Right lobe of liver (tissue), 6 donors: ENCODE measurements at regions not wholly inside any gene's neighbourhood (a gene's known extent, or its start where the extent isn't known, plus 50 kb on each side); places are given as distances from the start of the nearest gene placed in this dataset.

Experiments used
- ATAC-seq, 4 donors: fragments of 200-7000 bp; cut with Tn5 transposase; one replicate each; pipeline ENCODE4 v1.9.1; 2020; ENCODE audit warnings: mild to moderate bottlenecking in 4 of 4, moderate library complexity in 4 of 4
- DNase-seq, 3 donors: peaks; one replicate each; pipeline ENCODE4 v3.0.0-alpha.2; 2020
- H3K27ac ChIP-seq, 3 donors: fragments of 200-600 bp; one replicate each; pipeline ENCODE4 v1.8.0; 2022
- H3K27me3 ChIP-seq, 2 donors: fragments of 200-600 bp; one replicate each; pipeline ENCODE4 v1.8.0; 2022
- H3K36me3 ChIP-seq, 4 donors: fragments of 200-600 bp; sonication (generic) in 1 of 4; one replicate each; pipeline versions ENCODE4 v1.5.1 to v1.8.0; 2017 to 2022; ENCODE audit warnings: control low read depth in 1 of 4
- H3K4me1 ChIP-seq, 4 donors: fragments of 200-600 bp; sonication (generic) in 1 of 4; one replicate each; pipeline versions ENCODE4 v1.5.1 to v1.8.0; 2017 to 2022; ENCODE audit warnings: control low read depth in 1 of 4
- H3K4me3 ChIP-seq, 3 donors: fragments of 200-600 bp; one replicate each; pipeline ENCODE4 v1.8.0; 2022
- H3K9me3 ChIP-seq, 4 donors: fragments of 200-600 bp; sonication (generic) in 1 of 4; one replicate each; pipeline versions ENCODE4 v1.5.1 to v1.8.0; 2017 to 2022; ENCODE audit warnings: control low read depth in 1 of 4
- CTCF ChIP-seq, 4 donors: fragments of 200-600 bp in 3 of 4; fragments of 450-650 bp in 1 of 4; IDR thresholded peaks; one replicate each; pipeline versions ENCODE4 v1.5.1 to v1.8.0; 2016 to 2022; ENCODE audit warnings: antibody characterized with exemption in 4 of 4, mild to moderate bottlenecking in 2 of 4
- POLR2A ChIP-seq: fragments of 450-650 bp; IDR thresholded peaks from one replicate; pipeline ENCODE4 v1.6.1; 2017; ENCODE audit warnings: antibody characterized with exemption, mild to moderate bottlenecking
- WGBS: methylation state at CpG from one replicate; pipeline ENCODE4 v1.1.6; 2018; ENCODE audit warnings: low coverage, low lambda C conversion rate; ENCODE audit not compliant: insufficient coverage; ENCODE audit errors: missing lambda C conversion rate; 5-methylcytosine and 5-hydroxymethylcytosine counted together
- intact Hi-C, 2 donors: fragments of 100-400 bp; cut with DNase I; formaldehyde crosslinking; loops; one replicate each; pipeline versions ENCODE4 v1.11.2 to v1.14.1; 2022
- donor health status: DM: no; HTN: yes; CAD: no.
- donor health status: DM: no; HTN: no; CAD: no.
- donor health status: DM: no; HTN: no; CAD: no.
- donor health status: DM: no; HTN: yes; CAD: no.
- donor health status: DM: no; HTN: yes; CAD: no.

DNA sequence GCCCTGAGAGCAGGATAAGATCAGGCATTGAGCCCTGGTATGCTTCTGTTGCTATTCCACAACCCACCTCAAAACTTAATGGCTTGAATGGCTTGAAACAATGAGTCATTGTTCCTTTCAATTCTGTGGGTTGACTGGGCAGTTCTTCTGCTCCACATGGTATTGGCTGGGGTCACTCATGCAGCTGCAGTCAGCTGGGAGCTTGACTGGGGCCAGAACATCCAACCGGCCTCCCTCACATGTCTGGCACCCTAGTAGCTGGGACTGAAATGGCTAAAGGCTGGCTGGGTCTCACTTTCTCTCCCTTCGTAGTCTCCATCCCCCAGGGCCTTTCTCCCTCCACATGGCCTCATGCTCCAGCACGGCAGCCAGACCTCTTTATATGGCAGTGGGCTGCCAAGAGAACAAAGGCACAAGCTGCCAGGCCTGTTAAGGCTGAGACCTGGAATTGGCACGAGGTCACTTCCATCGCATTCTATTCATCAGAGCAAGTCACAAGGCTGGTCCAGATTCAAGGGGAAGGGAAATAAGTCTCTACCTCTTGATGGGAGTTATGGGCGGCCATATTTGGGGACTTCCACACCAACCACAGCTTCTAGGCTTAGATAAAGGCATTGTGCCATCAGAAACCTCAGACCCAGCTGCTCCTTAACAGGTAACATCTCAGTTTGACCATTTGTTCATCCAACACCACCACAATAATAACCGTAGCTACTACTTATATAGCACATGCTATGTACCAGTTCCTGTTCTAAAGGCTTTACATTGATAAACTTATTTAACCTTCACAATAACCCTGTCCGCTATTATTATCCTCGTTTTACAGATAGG, 159.7 kb upstream of the ATP6AP2 start:
- WGBS = 69% methylated on average over 6 of the region's 9 CpGs
- no peak overlapping the region for H3K27ac ChIP-seq
- H3K9me3 ChIP-seq = no peaks in the 10 kb centered on the region
- H3K36me3 ChIP-seq = no peaks in the 10 kb centered on the region
- no peak overlapping the region for H3K4me3 ChIP-seq
- intact Hi-C loops = no loop called here
- no peak for DNase-seq
- H3K4me1 ChIP-seq = no peaks in the 10 kb centered on the region
- ATAC-seq = no peak
- no peaks in the 10 kb centered on the region for H3K27me3 ChIP-seq
- no peak for TF ChIP-seq CTCF (IDR thresholded peaks at IDR 0.05)
- no peak for TF ChIP-seq POLR2A

DNA sequence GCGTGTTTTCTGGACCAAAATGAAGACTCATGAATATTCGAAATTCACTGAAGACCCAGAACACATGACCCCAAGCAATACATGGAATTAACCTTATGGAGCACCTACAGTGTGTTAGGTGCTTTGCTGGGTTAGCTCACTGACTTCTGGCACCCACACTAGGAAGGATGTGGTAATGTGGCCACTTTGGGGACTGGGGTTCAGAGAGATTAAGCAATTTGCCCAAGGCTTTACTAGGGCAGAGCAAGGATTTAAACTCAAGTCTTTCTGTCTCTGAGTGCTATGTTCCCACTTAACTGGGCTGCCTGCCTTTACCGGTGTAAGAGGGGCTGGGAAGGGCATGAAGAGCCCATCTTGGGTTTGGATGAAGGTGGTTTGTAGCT, 162.0 kb upstream of the ATP6AP2 start:
- ATAC-seq = no peak
- Histone ChIP-seq H3K4me1 (no peaks in the 10 kb centered on the region), H3K27ac (no peak overlapping the region), H3K4me3 (no peak overlapping the region), H3K36me3 (no peaks in the 10 kb centered on the region), H3K9me3 (no peaks in the 10 kb centered on the region), H3K27me3 (no peaks in the 10 kb centered on the region)
- 72% methylated on average over 2 of the region's 3 CpGs for WGBS
- no peak for TF ChIP-seq POLR2A
- no peak for TF ChIP-seq CTCF (IDR thresholded peaks at IDR 0.05)
- intact Hi-C loops = no loop called here
- DNase-seq = no peak

GRCh38 chrX:40418146-40418812, 162.5 kb upstream of the ATP6AP2 start:
- 56% methylated on average over 4 of the region's 7 CpGs for WGBS
- Histone ChIP-seq H3K4me3 (no peak overlapping the region), H3K4me1 (no peaks in the 10 kb centered on the region), H3K27me3 (no peaks in the 10 kb centered on the region), H3K27ac (no peak overlapping the region), H3K36me3 (no peaks in the 10 kb centered on the region), H3K9me3 (no peaks in the 10 kb centered on the region)
- TF ChIP-seq CTCF (IDR thresholded peaks at IDR 0.05) = no peak
- TF ChIP-seq POLR2A = no peak
- DNase-seq (no peak), ATAC-seq (no peak)
- intact Hi-C loops = no loop called here

GRCh38 chrX:40415675-40416074, 165.1 kb upstream of the ATP6AP2 start:
- no peaks in the 10 kb centered on the region for H3K36me3 ChIP-seq
- H3K4me1 ChIP-seq = no peaks in the 10 kb centered on the region
- H3K4me3 ChIP-seq = no peak overlapping the region
- intact Hi-C loops = no loop called here
- no peaks in the 10 kb centered on the region for H3K27me3 ChIP-seq
- 72% methylated on average over 4 of the region's 4 CpGs for WGBS
- no peaks in the 10 kb centered on the region for H3K9me3 ChIP-seq
- TF ChIP-seq POLR2A (no peak), CTCF (IDR thresholded peaks at IDR 0.05) (no peak)
- no peak overlapping the region for H3K27ac ChIP-seq
- ATAC-seq (no peak), DNase-seq (no peak)
